H1 (cell line): ENCODE measurements at regions not wholly inside any gene's neighbourhood (a gene's known extent, or its start where the extent isn't known, plus 50 kb on each side); places are given as distances from the start of the nearest gene placed in this dataset.

Experiments
- CTCF ChIA-PET: fragments of 300-600 bp; sonication (Branson Sonifier 250); formaldehyde crosslinking; loops from one replicate; lab custom pipeline; 2021; ENCODE audit not compliant: partially characterized antibody; lab: Charles Lee
- POLR2A ChIA-PET: fragments of 300-600 bp; sonication (Branson Sonifier 250); formaldehyde crosslinking; loops from one replicate; lab custom pipeline; 2021; ENCODE audit warnings: inconsistent platforms; ENCODE audit not compliant: partially characterized antibody; lab: Charles Lee
- DNase-seq, 2 experiments: peaks; one replicate each; pipeline versions ENCODE4 v3.0.0 to v3.0.0-alpha.2; 2010 to 2022; ENCODE audit warnings: low spot score in 2 of 2, low read depth in 1 of 2, mixed read lengths in 1 of 2
- FAIRE-seq: peaks from 2 replicates; lab custom pipeline; 2011; peaks lifted over from hg19 to GRCh38; lab: Jason Lieb, UNC
- H2AFZ ChIP-seq: 2 replicates; pipeline ENCODE4 v1.8.1; 2012; ENCODE audit warnings: low read length, inconsistent platforms
- H2AK5ac ChIP-seq: 2 replicates; pipeline ENCODE4 v1.6.1; 2013; ENCODE audit warnings: low read depth, low read length
- H2BK120ac ChIP-seq: replicated peaks from 2 replicates; pipeline ENCODE3; 2013; ENCODE audit warnings: low read depth, low read length, inconsistent platforms
- H2BK12ac ChIP-seq: 2 replicates; pipeline ENCODE4 v1.6.1; 2013; ENCODE audit warnings: low read depth, low read length
- H2BK15ac ChIP-seq: 2 replicates; pipeline ENCODE4 v1.6.1; 2013; ENCODE audit warnings: low read length
- H2BK20ac ChIP-seq: 2 replicates; pipeline ENCODE4 v1.6.1; 2013; ENCODE audit warnings: low read length
- H2BK5ac ChIP-seq: 2 replicates; pipeline ENCODE4 v1.6.1; 2013; ENCODE audit warnings: low read depth, low read length
- H3K14ac ChIP-seq: 2 replicates; pipeline ENCODE4 v1.6.1; 2013; ENCODE audit warnings: inconsistent platforms; ENCODE audit not compliant: insufficient read length
- H3K18ac ChIP-seq: 2 replicates; pipeline ENCODE4 v1.6.1; 2013; ENCODE audit warnings: low read length; ENCODE audit errors: extremely low read depth
- H3K23ac ChIP-seq: 2 replicates; pipeline ENCODE4 v1.6.1; 2013; ENCODE audit warnings: inconsistent platforms; ENCODE audit not compliant: insufficient read length
- H3K23me2 ChIP-seq: 2 replicates; pipeline ENCODE4 v1.6.1; 2013; ENCODE audit warnings: low read depth, low read length
- H3K27ac ChIP-seq: 2 replicates; pipeline ENCODE4 v1.6.1; 2011; ENCODE audit warnings: low read depth, low read length, inconsistent platforms
- H3K27me3 ChIP-seq, 4 experiments: replicated peaks in 1 of 4; 1 replicate in 1 of 4; 2 replicates in 3 of 4; pipeline versions ENCODE4 v1.6.1 to v1.8.1; 2011 to 2013; ENCODE audit warnings: low read length in 3 of 4, mild to moderate bottlenecking in 3 of 4, inconsistent platforms in 2 of 4, mixed read lengths in 2 of 4, moderate library complexity in 1 of 4; ENCODE audit not compliant: control insufficient read depth in 3 of 4, insufficient read depth in 3 of 4; ENCODE audit errors: extremely low read depth in 1 of 4
- H3K36me3 ChIP-seq, 4 experiments: 2 replicates each; pipeline versions ENCODE4 v1.6.1 to v1.8.1; 2011 to 2013; ENCODE audit warnings: mild to moderate bottlenecking in 4 of 4, low read length in 3 of 4, moderate library complexity in 2 of 4, control low read depth in 1 of 4, inconsistent platforms in 1 of 4; ENCODE audit not compliant: insufficient read depth in 4 of 4, control insufficient read depth in 2 of 4
- H3K4ac ChIP-seq: replicated peaks from 2 replicates; pipeline ENCODE3; 2013; ENCODE audit warnings: low read length, low read depth, mixed read lengths, inconsistent platforms; ENCODE audit not compliant: insufficient read length
- H3K4me1 ChIP-seq, 4 experiments: replicated peaks in 1 of 4; 1 replicate in 1 of 4; 2 replicates in 3 of 4; pipeline versions ENCODE4 v1.6.1 to v1.8.1; 2011 to 2013; ENCODE audit warnings: low read length in 3 of 4, inconsistent platforms in 2 of 4, mixed read lengths in 1 of 4; ENCODE audit not compliant: insufficient read depth in 4 of 4, control insufficient read depth in 3 of 4
- H3K4me2 ChIP-seq, 2 experiments: 2 replicates each; pipeline versions ENCODE4 v1.6.1 to v1.8.1; 2011 to 2013; ENCODE audit warnings: low read depth in 2 of 2, low read length in 2 of 2, control low read depth in 1 of 2, inconsistent platforms in 1 of 2, mild to moderate bottlenecking in 1 of 2; ENCODE audit not compliant: insufficient read depth in 1 of 2
- H3K4me3 ChIP-seq, 4 experiments: fragments of 200-600, 300-600 bp in 1 of 4; sonication (generic), shearing (Covaris generic), sonication (Bioruptor Twin) in 1 of 4; 2 replicates each; pipeline versions ENCODE4 v1.5.1 to v1.8.1; 2011 to 2016; ENCODE audit warnings: low read length in 4 of 4, low read depth in 3 of 4, control low read depth in 2 of 4, inconsistent platforms in 2 of 4, mild to moderate bottlenecking in 2 of 4, mixed read lengths in 1 of 4, moderate library complexity in 1 of 4; ENCODE audit not compliant: insufficient read depth in 2 of 4; ENCODE audit errors: extremely low read depth in 1 of 4
- H3K56ac ChIP-seq: replicated peaks from 2 replicates; pipeline ENCODE3; 2013; ENCODE audit warnings: low read depth, mild to moderate bottlenecking, mixed read lengths, low read length, inconsistent platforms; ENCODE audit not compliant: insufficient read length
- H3K79me1 ChIP-seq: 2 replicates; pipeline ENCODE4 v1.6.1; 2013; ENCODE audit warnings: low read depth, low read length, control low read depth
- H3K79me2 ChIP-seq, 2 experiments: 2 replicates each; pipeline versions ENCODE4 v1.6.1 to v1.8.1; 2012 to 2013; ENCODE audit warnings: low read length in 2 of 2, mild to moderate bottlenecking in 2 of 2, inconsistent platforms in 1 of 2; ENCODE audit not compliant: insufficient read depth in 2 of 2, control insufficient read depth in 1 of 2
- H3K9ac ChIP-seq, 4 experiments: replicated peaks in 1 of 4; 1 replicate in 1 of 4; 2 replicates in 3 of 4; pipeline versions ENCODE4 v1.6.1 to v1.8.1; 2011 to 2013; ENCODE audit warnings: low read depth in 3 of 4, low read length in 3 of 4, control low read depth in 2 of 4, mild to moderate bottlenecking in 2 of 4, moderate library complexity in 2 of 4, inconsistent platforms in 1 of 4; ENCODE audit errors: extremely low read depth in 1 of 4
- H3K9me3 ChIP-seq, 2 experiments: 2 replicates each; pipeline versions ENCODE4 v1.6.1 to v1.8.1; 2012 to 2013; ENCODE audit warnings: mild to moderate bottlenecking in 2 of 2, moderate library complexity in 2 of 2, control low read depth in 1 of 2, inconsistent platforms in 1 of 2, low read depth in 1 of 2, low read length in 1 of 2, mixed read lengths in 1 of 2; ENCODE audit not compliant: insufficient read depth in 2 of 2
- H4K20me1 ChIP-seq, 2 experiments: replicated peaks in 1 of 2; 2 replicates each; pipeline versions ENCODE3 to v1.8.1; 2011 to 2013; ENCODE audit warnings: inconsistent platforms in 2 of 2, low read length in 2 of 2, mild to moderate bottlenecking in 1 of 2; ENCODE audit not compliant: insufficient read depth in 2 of 2, control insufficient read depth in 1 of 2
- H4K5ac ChIP-seq: 2 replicates; pipeline ENCODE4 v1.6.1; 2013; ENCODE audit warnings: low read length, low read depth, mixed read lengths, inconsistent platforms; ENCODE audit not compliant: insufficient read length
- H4K8ac ChIP-seq: 2 replicates; pipeline ENCODE4 v1.8.0; 2013; ENCODE audit warnings: mild to moderate bottlenecking, moderate library complexity, low read length, inconsistent platforms; ENCODE audit not compliant: insufficient read depth; ENCODE audit errors: extremely low read depth
- H4K91ac ChIP-seq: replicated peaks from 2 replicates; pipeline ENCODE3; 2013; ENCODE audit warnings: low read length, mixed read lengths, inconsistent platforms; ENCODE audit not compliant: insufficient read length
- BRCA1 ChIP-seq: IDR thresholded peaks from 2 replicates; pipeline ENCODE4 v1.6.1; 2012; ENCODE audit warnings: low read depth, low read length, improper control_type of control experiment
- CTBP2 ChIP-seq: IDR thresholded peaks from 2 replicates; pipeline ENCODE4 v1.7.0; 2011; ENCODE audit warnings: borderline replicate concordance, mild to moderate bottlenecking, moderate library complexity, mixed read lengths, low read length; ENCODE audit not compliant: insufficient read depth, insufficient read length
- E2F6 ChIP-seq: IDR thresholded peaks from 2 replicates; pipeline ENCODE4 v1.6.1; 2012; ENCODE audit warnings: inconsistent platforms
- EZH2 ChIP-seq: fragments of 200-600 bp; sonication (generic); IDR thresholded peaks from 2 replicates; pipeline ENCODE4 v1.7.1; 2012; ENCODE audit warnings: low read depth, mild to moderate bottlenecking, moderate library complexity, low read length, inconsistent platforms; ENCODE audit not compliant: severe bottlenecking
- KDM1A ChIP-seq: fragments of 200-600, 300-600 bp; sonication (generic); IDR thresholded peaks from 2 replicates; pipeline ENCODE4 v1.7.1; 2016; ENCODE audit warnings: mild to moderate bottlenecking, low read length, borderline replicate concordance
- SP1 ChIP-seq: IDR thresholded peaks from 2 replicates; pipeline ENCODE4 v1.6.1; 2011; ENCODE audit warnings: low read depth, low read length
- SP2 ChIP-seq: IDR thresholded peaks from 2 replicates; pipeline ENCODE4 v1.6.1; 2012; ENCODE audit warnings: mild to moderate bottlenecking, low read length, inconsistent platforms
- TAF7 ChIP-seq: optimal IDR thresholded peaks from 2 replicates; pipeline ENCODE3; 2011; ENCODE audit warnings: low read depth, mild to moderate bottlenecking, inconsistent platforms, low read length, moderate library complexity, borderline replicate concordance
- TCF12 ChIP-seq: IDR thresholded peaks from 2 replicates; pipeline ENCODE4 v1.6.1; 2011; ENCODE audit warnings: low read depth, mild to moderate bottlenecking, low read length
- WGBS, 2 experiments: shearing (Covaris generic) in 1 of 2; methylation state at CpG; one replicate each; pipeline versions ENCODE4 v1.1.6 to v1.1.7; 2013 to 2015; ENCODE audit warnings: low lambda C conversion rate in 2 of 2, mixed read lengths in 2 of 2, inconsistent platforms in 1 of 2, low coverage in 1 of 2, missing lambda C conversion rate in 1 of 2; ENCODE audit not compliant: insufficient replicate concordance in 2 of 2, insufficient coverage in 1 of 2, insufficient read length in 1 of 2; ENCODE audit errors: extremely low coverage in 1 of 2, missing lambda C conversion rate in 1 of 2; 5-methylcytosine and 5-hydroxymethylcytosine counted together

GRCh38 chr2:228799208-228799588, 471.9 kb downstream of the PID1 start:
- no peak overlapping the region for H3K9ac ChIP-seq
- H4K91ac ChIP-seq: no peak overlapping the region
- H3K23ac ChIP-seq: no peak overlapping the region
- no peaks in the 10 kb centered on the region for H3K79me2 ChIP-seq
- H3K4ac ChIP-seq: no peak overlapping the region
- CTCF ChIA-PET: no interaction called here
- H2BK12ac ChIP-seq: no peak overlapping the region
- H3K23me2 ChIP-seq: no peaks in the 10 kb centered on the region
- no peak overlapping the region for H3K18ac ChIP-seq
- no peak overlapping the region for H3K56ac ChIP-seq
- H2BK15ac ChIP-seq: no peak overlapping the region
- no peaks in the 10 kb centered on the region for H3K4me1 ChIP-seq
- no peak for TF ChIP-seq CTBP2
- no peak for TF ChIP-seq TAF7
- TF ChIP-seq TCF12: no peak
- TF ChIP-seq BRCA1: no peak
- TF ChIP-seq SP1: no peak
- no peak for TF ChIP-seq SP2
- TF ChIP-seq KDM1A: no peak
- TF ChIP-seq EZH2: no peak
- TF ChIP-seq E2F6: no peak
- no peak overlapping the region for H4K5ac ChIP-seq
- DNase-seq (no peak), FAIRE-seq (no peak)
- no peak overlapping the region for H3K27ac ChIP-seq
- H3K79me1 ChIP-seq: no peaks in the 10 kb centered on the region
- no peak overlapping the region for H2BK5ac ChIP-seq
- H2AK5ac ChIP-seq: no peak overlapping the region
- H3K36me3 ChIP-seq: no peaks in the 10 kb centered on the region
- H2BK120ac ChIP-seq: no peak overlapping the region
- H4K20me1 ChIP-seq: no peaks in the 10 kb centered on the region
- no peaks in the 10 kb centered on the region for H3K9me3 ChIP-seq
- H3K4me2 ChIP-seq: no peak overlapping the region
- H3K27me3 ChIP-seq: no peaks in the 10 kb centered on the region
- H2BK20ac ChIP-seq: no peak overlapping the region
- no peak overlapping the region for H4K8ac ChIP-seq
- 94% methylated on average over 4 of the region's 4 CpGs; no CpG with 5 or more reads in 1 of the 2 experiments for WGBS, 2 experiments
- no peak overlapping the region for H3K14ac ChIP-seq
- no peak overlapping the region for H2AFZ ChIP-seq
- POLR2A ChIA-PET: no interaction called here
- H3K4me3 ChIP-seq: no peak overlapping the region
